Tibial nerve (tissue), 4 donors: ENCODE measurements at regions not wholly inside any gene's neighbourhood (a gene's known extent, or its start where the extent isn't known, plus 50 kb on each side); places are given as distances from the start of the nearest gene placed in this dataset.

ENCODE experiments used
- EP300 ChIP-seq, 2 donors: sonication (generic); formaldehyde crosslinking; IDR thresholded peaks; one replicate each; pipeline ENCODE4 v1.6.1; 2017; ENCODE audit warnings: antibody characterized with exemption in 2 of 2, mild to moderate bottlenecking in 1 of 2
- POLR2A ChIP-seq, 2 donors: fragments of 450-650 bp; IDR thresholded peaks; one replicate each; pipeline ENCODE4 v1.6.1; 2017; ENCODE audit warnings: antibody characterized with exemption in 2 of 2, mild to moderate bottlenecking in 2 of 2, moderate library complexity in 2 of 2
- TF ChIP-seq, protein P1 (sequence below), 5 experiments: fragments of 200-600 bp in 3 of 5; fragments of 450-650 bp in 2 of 5; sonication (generic) in 3 of 5; IDR thresholded peaks; one replicate each; pipeline ENCODE4 v1.5.1; 2016 to 2019; ENCODE audit warnings: antibody characterized with exemption in 5 of 5, mild to moderate bottlenecking in 3 of 5, moderate library complexity in 2 of 5

DNA sequence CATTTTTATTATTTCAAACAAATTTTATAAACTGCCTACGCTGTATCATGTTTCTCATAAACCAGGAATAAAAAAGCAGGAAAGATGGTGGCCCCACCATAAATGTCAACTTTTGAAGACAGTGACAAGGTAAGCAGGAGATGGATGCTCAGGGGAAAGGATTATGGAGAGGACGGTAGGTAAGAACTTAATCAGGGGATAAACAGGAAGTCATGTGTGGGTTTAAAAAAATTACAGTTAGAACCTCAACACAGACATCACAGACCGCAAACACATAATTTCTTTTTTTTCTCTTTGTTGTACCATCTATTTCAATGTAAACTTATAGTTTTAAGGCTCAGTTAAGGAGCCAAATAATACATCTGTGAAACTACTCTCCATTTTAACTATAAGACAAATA lies 575.2 kb upstream of the SLC8A1 start:
- TF ChIP-seq, protein P1, sequence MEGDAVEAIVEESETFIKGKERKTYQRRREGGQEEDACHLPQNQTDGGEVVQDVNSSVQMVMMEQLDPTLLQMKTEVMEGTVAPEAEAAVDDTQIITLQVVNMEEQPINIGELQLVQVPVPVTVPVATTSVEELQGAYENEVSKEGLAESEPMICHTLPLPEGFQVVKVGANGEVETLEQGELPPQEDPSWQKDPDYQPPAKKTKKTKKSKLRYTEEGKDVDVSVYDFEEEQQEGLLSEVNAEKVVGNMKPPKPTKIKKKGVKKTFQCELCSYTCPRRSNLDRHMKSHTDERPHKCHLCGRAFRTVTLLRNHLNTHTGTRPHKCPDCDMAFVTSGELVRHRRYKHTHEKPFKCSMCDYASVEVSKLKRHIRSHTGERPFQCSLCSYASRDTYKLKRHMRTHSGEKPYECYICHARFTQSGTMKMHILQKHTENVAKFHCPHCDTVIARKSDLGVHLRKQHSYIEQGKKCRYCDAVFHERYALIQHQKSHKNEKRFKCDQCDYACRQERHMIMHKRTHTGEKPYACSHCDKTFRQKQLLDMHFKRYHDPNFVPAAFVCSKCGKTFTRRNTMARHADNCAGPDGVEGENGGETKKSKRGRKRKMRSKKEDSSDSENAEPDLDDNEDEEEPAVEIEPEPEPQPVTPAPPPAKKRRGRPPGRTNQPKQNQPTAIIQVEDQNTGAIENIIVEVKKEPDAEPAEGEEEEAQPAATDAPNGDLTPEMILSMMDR (IDR thresholded peaks at IDR 0.05), result no peak
- TF ChIP-seq POLR2A (IDR thresholded peaks at IDR 0.05) (no peak), EP300 (IDR thresholded peaks at IDR 0.05) (no peak)
